Neuronal stem cell (in vitro differentiated cells): ENCODE measurements at regions not wholly inside any gene's neighbourhood (a gene's known extent, or its start where the extent isn't known, plus 50 kb on each side); places are given as distances from the start of the nearest gene placed in this dataset.

Experiments
- DNase-seq: peaks from one replicate; pipeline ENCODE4 v3.0.0-alpha.2; 2013; ENCODE audit warnings: low spot score
- H2AFZ ChIP-seq: one replicate; pipeline ENCODE4 v1.6.1; 2013; ENCODE audit warnings: mild to moderate bottlenecking, low read length, inconsistent platforms
- H2AK5ac ChIP-seq: 2 replicates; pipeline ENCODE4 v1.6.1; 2013; ENCODE audit warnings: low read depth, mild to moderate bottlenecking, inconsistent platforms, low read length, moderate library complexity, mixed read lengths
- H2BK120ac ChIP-seq: 2 replicates; pipeline ENCODE4 v1.6.1; 2013; ENCODE audit warnings: low read depth, mild to moderate bottlenecking, inconsistent platforms, low read length, moderate library complexity, mixed read lengths
- H2BK12ac ChIP-seq: one replicate; pipeline ENCODE4 v1.6.1; 2013; ENCODE audit warnings: low read length, inconsistent platforms
- H2BK15ac ChIP-seq: 2 replicates; pipeline ENCODE4 v1.6.1; 2013; ENCODE audit warnings: mild to moderate bottlenecking, low read length, inconsistent platforms, mixed read lengths
- H2BK5ac ChIP-seq: one replicate; pipeline ENCODE4 v1.6.1; 2013; ENCODE audit warnings: inconsistent platforms, mild to moderate bottlenecking, low read length, moderate library complexity
- H3K14ac ChIP-seq: one replicate; pipeline ENCODE4 v1.6.1; 2013; ENCODE audit warnings: low read length, inconsistent platforms
- H3K18ac ChIP-seq: 2 replicates; pipeline ENCODE4 v1.6.1; 2013; ENCODE audit warnings: low read length, inconsistent platforms
- H3K23ac ChIP-seq: 2 replicates; pipeline ENCODE4 v1.6.1; 2013; ENCODE audit warnings: low read depth, mild to moderate bottlenecking, mixed read lengths, low read length, inconsistent platforms; ENCODE audit not compliant: poor library complexity
- H3K27ac ChIP-seq: replicated peaks from 3 replicates; pipeline ENCODE4 v1.5.1; 2013; ENCODE audit warnings: low read length, inconsistent platforms
- H3K27me3 ChIP-seq, 3 experiments: 2 replicates each; pipeline ENCODE4 v1.6.1; 2013; ENCODE audit warnings: low read length in 3 of 3, mild to moderate bottlenecking in 2 of 3, inconsistent platforms in 1 of 3, low read depth in 1 of 3, mixed read lengths in 1 of 3, moderate library complexity in 1 of 3; ENCODE audit not compliant: control insufficient read depth in 3 of 3, insufficient read depth in 3 of 3
- H3K36me3 ChIP-seq, 2 donors: replicated peaks in 1 of 2; 2 replicates each; pipeline ENCODE4 v1.6.1; 2013; ENCODE audit warnings: low read length in 2 of 2; ENCODE audit not compliant: control insufficient read depth in 2 of 2, insufficient read depth in 2 of 2
- H3K4ac ChIP-seq: 2 replicates; pipeline ENCODE4 v1.6.1; 2013; ENCODE audit warnings: inconsistent platforms, mild to moderate bottlenecking, low read length, moderate library complexity
- H3K4me1 ChIP-seq, 2 donors: 1 replicate in 1 of 2; 2 replicates in 1 of 2; pipeline ENCODE4 v1.6.1; 2013; ENCODE audit warnings: low read length in 2 of 2, low read depth in 1 of 2; ENCODE audit not compliant: control insufficient read depth in 2 of 2, insufficient read depth in 1 of 2
- H3K4me2 ChIP-seq: one replicate; pipeline ENCODE4 v1.6.1; 2013; ENCODE audit warnings: mild to moderate bottlenecking, low read length, inconsistent platforms; ENCODE audit not compliant: insufficient read depth, poor library complexity, severe bottlenecking
- H3K4me3 ChIP-seq, 2 donors: 2 replicates each; pipeline ENCODE4 v1.5.1; 2013; ENCODE audit warnings: low read length in 2 of 2, mild to moderate bottlenecking in 2 of 2, inconsistent platforms in 1 of 2, moderate library complexity in 1 of 2
- H3K79me1 ChIP-seq: one replicate; pipeline ENCODE4 v1.6.1; 2013; ENCODE audit warnings: low read depth, mild to moderate bottlenecking, inconsistent platforms, low read length, moderate library complexity
- H3K9ac ChIP-seq: one replicate; pipeline ENCODE4 v1.6.1; 2013; ENCODE audit warnings: mild to moderate bottlenecking, low read depth, low read length, inconsistent platforms; ENCODE audit not compliant: poor library complexity
- H3K9me3 ChIP-seq, 2 donors: replicated peaks in 1 of 2; 2 replicates each; pipeline versions ENCODE3 to v1.6.1; 2013; ENCODE audit warnings: low read length in 2 of 2, mild to moderate bottlenecking in 2 of 2, inconsistent platforms in 1 of 2, low read depth in 1 of 2, mixed read lengths in 1 of 2, moderate library complexity in 1 of 2; ENCODE audit not compliant: control insufficient read depth in 2 of 2, insufficient read depth in 1 of 2
- H4K8ac ChIP-seq: one replicate; pipeline ENCODE4 v1.6.1; 2013; ENCODE audit warnings: low read depth, mild to moderate bottlenecking, inconsistent platforms, low read length, moderate library complexity
- H4K91ac ChIP-seq: one replicate; pipeline ENCODE4 v1.6.1; 2013; ENCODE audit warnings: low read length, low read depth, mild to moderate bottlenecking, inconsistent platforms; ENCODE audit not compliant: poor library complexity
- WGBS, 2 donors: extraction: QIAGEN DNeasy Blood & Tissue Kit; methylation state at CpG; one replicate each; pipeline ENCODE4 v1.1.7; 2013; ENCODE audit warnings: missing lambda C conversion rate in 2 of 2, mixed read lengths in 1 of 2; ENCODE audit not compliant: insufficient read length in 2 of 2, insufficient replicate concordance in 1 of 2; ENCODE audit errors: extremely low coverage in 2 of 2; 5-methylcytosine and 5-hydroxymethylcytosine counted together

GRCh38 chr1:36570006-36570405, 87.3 kb upstream of the CSF3R start:
- H3K14ac ChIP-seq = no peak overlapping the region
- no peak overlapping the region for H2BK15ac ChIP-seq
- H3K4ac ChIP-seq = no peak overlapping the region
- H3K27me3 ChIP-seq = peaks cover 0 to 13% (median 2%) of the 10 kb centered on the region in 3 experiments
- peaks cover 0 to 4% of the 10 kb centered on the region in 2 donors for H3K4me1 ChIP-seq
- H4K8ac ChIP-seq = no peak overlapping the region
- no peak overlapping the region for H2BK120ac ChIP-seq
- no peak overlapping the region for H3K27ac ChIP-seq
- peak overlapping the region; percentile 27 for H4K91ac ChIP-seq
- no peak overlapping the region for H2BK5ac ChIP-seq
- H3K4me2 ChIP-seq = no peak overlapping the region
- DNase-seq = no peak
- H3K18ac ChIP-seq = peak overlapping the region; percentile 7
- H3K23ac ChIP-seq = no peak overlapping the region
- no peaks in the 10 kb centered on the region for H3K36me3 ChIP-seq
- H3K9ac ChIP-seq = no peak overlapping the region
- no peaks in the 10 kb centered on the region for H3K79me1 ChIP-seq
- no peak overlapping the region for H3K4me3 ChIP-seq
- no CpG with 5 or more reads among the region's 7 CpGs for WGBS, 2 donors
- no peaks in the 10 kb centered on the region for H3K9me3 ChIP-seq
- H2AFZ ChIP-seq = no peak overlapping the region
- no peak overlapping the region for H2BK12ac ChIP-seq
- no peak overlapping the region for H2AK5ac ChIP-seq

GRCh38 chr1:36567601-36568341, 85.1 kb upstream of the CSF3R start:
- no peak overlapping the region for H3K27ac ChIP-seq
- H2BK5ac ChIP-seq = no peak overlapping the region
- H3K9ac ChIP-seq = no peak overlapping the region
- no peak overlapping the region for H4K8ac ChIP-seq
- H2BK12ac ChIP-seq = no peak overlapping the region
- no peaks in the 10 kb centered on the region for H3K9me3 ChIP-seq
- no peak overlapping the region for H2AFZ ChIP-seq
- H3K27me3 ChIP-seq = peaks cover 0 to 11% (median 2%) of the 10 kb centered on the region in 3 experiments
- H3K79me1 ChIP-seq = no peaks in the 10 kb centered on the region
- H3K23ac ChIP-seq = no peak overlapping the region
- H4K91ac ChIP-seq = no peak overlapping the region
- DNase-seq = no peak
- no peak overlapping the region for H2AK5ac ChIP-seq
- H2BK120ac ChIP-seq = no peak overlapping the region
- H3K4me3 ChIP-seq = no peak overlapping the region
- no peak overlapping the region for H3K4me2 ChIP-seq
- no peaks in the 10 kb centered on the region for H3K36me3 ChIP-seq
- H3K14ac ChIP-seq = no peak overlapping the region
- no peak overlapping the region for H3K18ac ChIP-seq
- no CpG with 5 or more reads among the region's 11 CpGs for WGBS, 2 donors
- peaks cover 0 to 4% of the 10 kb centered on the region in 2 donors for H3K4me1 ChIP-seq
- no peak overlapping the region for H2BK15ac ChIP-seq
- H3K4ac ChIP-seq = no peak overlapping the region

- no peak overlapping the region for H3K23ac ChIP-seq
- H3K4me3 ChIP-seq = no peak overlapping the region
- no peak overlapping the region for H2BK5ac ChIP-seq
- no peaks in the 10 kb centered on the region for H3K79me1 ChIP-seq
- no peak overlapping the region for H2AK5ac ChIP-seq
- no peak overlapping the region for H3K4me2 ChIP-seq
- no peak overlapping the region for H4K91ac ChIP-seq
- H3K9me3 ChIP-seq = no peaks in the 10 kb centered on the region
- H3K27me3 ChIP-seq = peaks cover 0 to 12% (median 2%) of the 10 kb centered on the region in 3 experiments
- no peak overlapping the region for H3K27ac ChIP-seq
- H3K36me3 ChIP-seq = no peaks in the 10 kb centered on the region
- no peak overlapping the region for H2AFZ ChIP-seq
- H4K8ac ChIP-seq = no peak overlapping the region
- H3K4me1 ChIP-seq = peaks cover 0 to 4% of the 10 kb centered on the region in 2 donors
- H2BK15ac ChIP-seq = no peak overlapping the region
- no peak overlapping the region for H3K14ac ChIP-seq
- H2BK120ac ChIP-seq = no peak overlapping the region
- no peak overlapping the region for H3K18ac ChIP-seq
- H2BK12ac ChIP-seq = no peak overlapping the region
- no CpG with 5 or more reads among the region's 7 CpGs for WGBS, 2 donors
- no peak overlapping the region for H3K4ac ChIP-seq
- no peak overlapping the region for H3K9ac ChIP-seq
- no peak for DNase-seq
Observed at GRCh38 chr1:36565576-36566501, 83.1 kb upstream of the CSF3R start.

GRCh38 chr1:36562181-36562685, 79.5 kb upstream of the CSF3R start:
- no CpG with 5 or more reads among the region's 3 CpGs for WGBS, 2 donors
- Histone ChIP-seq H3K9ac (no peak overlapping the region), H3K4me1 (no peaks in the 10 kb centered on the region), H3K14ac (no peak overlapping the region), H3K4me2 (no peak overlapping the region), H3K4me3 (no peak overlapping the region), H2AK5ac (no peak overlapping the region), H3K79me1 (no peaks in the 10 kb centered on the region), H3K23ac (no peak overlapping the region), H3K9me3 (no peaks in the 10 kb centered on the region), H2BK120ac (no peak overlapping the region), H2BK12ac (no peak overlapping the region), H3K27ac (no peak overlapping the region), H3K27me3 (peaks cover 0 to 8% (median 0%) of the 10 kb centered on the region in 3 experiments), H3K18ac (no peak overlapping the region), H2BK15ac (no peak overlapping the region), H4K91ac (peak overlapping the region; percentile 16), H2BK5ac (no peak overlapping the region), H3K4ac (no peak overlapping the region), H3K36me3 (no peaks in the 10 kb centered on the region), H4K8ac (no peak overlapping the region), H2AFZ (no peak overlapping the region)
- DNase-seq = no peak
